ENCODE measurements at regions not wholly inside any gene's neighbourhood (a gene's known extent, or its start where the extent isn't known, plus 50 kb on each side); places are given as distances from the start of the nearest gene placed in this dataset.

DNA sequence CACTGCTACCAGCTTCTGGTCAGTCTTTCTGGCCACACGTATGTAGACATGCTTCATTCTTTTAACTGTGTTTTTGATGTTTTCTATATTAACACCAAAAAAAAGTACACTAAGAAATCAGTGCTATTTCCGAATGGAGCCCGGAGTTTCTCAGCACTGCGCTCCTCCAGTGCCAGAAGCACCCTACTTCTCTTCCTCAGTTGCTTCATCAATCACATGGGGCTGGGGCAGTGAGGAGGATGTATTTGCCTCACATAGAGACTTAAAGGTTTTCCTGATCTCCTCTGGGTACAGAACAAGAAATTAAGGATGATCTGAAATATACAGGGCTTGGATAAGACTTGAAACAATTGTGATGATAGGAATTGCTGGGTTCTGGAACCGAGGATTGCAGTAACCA lies 148.0 kb downstream of the ERCC6L2 start:
- Histone ChIP-seq H3K27ac (ENCODE audit: insufficient read depth in 1 of 2, low read depth in 1 of 2, low read length in 2 of 2, poor library complexity in 1 of 2, severe bottlenecking in 2 of 2) (no peak overlapping the region), H3K27me3 (replicated peaks in 2 of 5; ENCODE audit: control insufficient read depth in 4 of 5, insufficient read depth in 5 of 5, low read length in 4 of 5) (peaks cover 12 to 92% (median 47%) of the 10 kb centered on the region in 5 experiments)
- CTCF ChIA-PET, result no interaction called here

DNA sequence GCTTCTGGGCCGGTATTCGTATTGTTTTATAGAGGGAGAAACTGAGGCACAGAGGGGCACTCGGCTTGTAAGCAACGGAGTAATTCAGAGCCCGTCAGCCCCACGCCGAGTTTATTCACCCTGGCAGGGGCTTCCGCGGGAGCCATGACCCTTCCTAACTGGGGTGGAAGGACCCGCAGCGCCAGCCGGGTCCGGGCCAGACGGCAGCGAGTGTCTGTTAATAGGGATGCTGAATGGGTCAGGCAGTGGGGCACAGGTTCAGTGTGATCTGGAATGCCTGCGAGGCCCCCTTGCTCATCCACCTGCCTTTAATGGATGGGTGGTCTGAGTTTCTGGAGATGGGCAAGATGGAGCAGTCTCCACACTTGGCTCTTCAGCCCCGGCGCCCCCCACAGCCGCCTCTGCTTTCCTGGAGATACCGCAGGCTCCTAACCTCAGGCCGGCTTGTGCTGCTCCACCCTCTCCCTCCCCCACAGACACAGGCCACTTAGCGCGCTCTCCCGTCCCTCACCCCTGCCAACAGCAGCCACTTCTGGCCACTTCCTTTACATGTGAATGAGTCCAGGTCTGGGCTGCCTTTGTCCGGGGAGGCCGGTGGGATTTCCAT lies 147.1 kb downstream of the ERCC6L2 start:
- peaks cover 7 to 82% (median 37%) of the 10 kb centered on the region in 5 experiments for H3K27me3 ChIP-seq (replicated peaks in 2 of 5; ENCODE audit: control insufficient read depth in 4 of 5, insufficient read depth in 5 of 5, low read length in 4 of 5)
- ChIA-PET CTCF (no interaction called here), POLR2A (no interaction called here)
- H3K27ac ChIP-seq (ENCODE audit: insufficient read depth in 1 of 2, low read depth in 1 of 2, low read length in 2 of 2, poor library complexity in 1 of 2, severe bottlenecking in 2 of 2), result no peak overlapping the region
- peaks cover 2 to 36% (median 34%) of the 10 kb centered on the region in 4 experiments for H3K4me1 ChIP-seq (ENCODE audit: control extremely low read depth in 1 of 4, control insufficient read depth in 4 of 4, insufficient read depth in 4 of 4, low read length in 3 of 4)
- H3K4me3 ChIP-seq (ENCODE audit: control insufficient read depth in 1 of 7, extremely low read depth in 1 of 7, insufficient read depth in 4 of 7, low read depth in 2 of 7, low read length in 6 of 7), result peak overlapping the region in 5 of 7 experiments; percentile 26 to 80 (median 46)
- DNase-seq, result peak; percentile 25 to 79 (median 70)
- H3K36me3 ChIP-seq (ENCODE audit: control insufficient read depth in 4 of 4, insufficient read depth in 4 of 4, low read length in 3 of 4), result no peaks in the 10 kb centered on the region
- under 1% methylated on average over 24 of the region's 26 CpGs for WGBS (ENCODE audit: insufficient coverage)
- no peaks in the 10 kb centered on the region for H3K9me3 ChIP-seq (ENCODE audit: control extremely low read depth in 1 of 5, control insufficient read depth in 4 of 5, insufficient read depth in 2 of 5, low read depth in 1 of 5, low read length in 4 of 5)

More for the DNA sequence above, 148.0 kb downstream of the ERCC6L2 start:
- POLR2A ChIA-PET, result interaction anchor here (0.6 kb wide), 1 partner anchor 30 kb away, joined by 3 read pairs; no protein-coding TSS in a partner anchor
- Histone ChIP-seq H3K4me3 (ENCODE audit: control insufficient read depth in 1 of 7, extremely low read depth in 1 of 7, insufficient read depth in 4 of 7, low read depth in 2 of 7, low read length in 6 of 7) (no peak overlapping the region), H3K4me1 (ENCODE audit: control extremely low read depth in 1 of 4, control insufficient read depth in 4 of 4, insufficient read depth in 4 of 4, low read length in 3 of 4) (peaks cover 2 to 39% (median 37%) of the 10 kb centered on the region in 4 experiments), H3K36me3 (ENCODE audit: control insufficient read depth in 4 of 4, insufficient read depth in 4 of 4, low read length in 3 of 4) (no peaks in the 10 kb centered on the region), H3K9me3 (ENCODE audit: control extremely low read depth in 1 of 5, control insufficient read depth in 4 of 5, insufficient read depth in 2 of 5, low read depth in 1 of 5, low read length in 4 of 5) (no peaks in the 10 kb centered on the region)
- WGBS (ENCODE audit: insufficient coverage), result 100% methylated on average over 1 of the region's 5 CpGs
- no peak for DNase-seq

DNA sequence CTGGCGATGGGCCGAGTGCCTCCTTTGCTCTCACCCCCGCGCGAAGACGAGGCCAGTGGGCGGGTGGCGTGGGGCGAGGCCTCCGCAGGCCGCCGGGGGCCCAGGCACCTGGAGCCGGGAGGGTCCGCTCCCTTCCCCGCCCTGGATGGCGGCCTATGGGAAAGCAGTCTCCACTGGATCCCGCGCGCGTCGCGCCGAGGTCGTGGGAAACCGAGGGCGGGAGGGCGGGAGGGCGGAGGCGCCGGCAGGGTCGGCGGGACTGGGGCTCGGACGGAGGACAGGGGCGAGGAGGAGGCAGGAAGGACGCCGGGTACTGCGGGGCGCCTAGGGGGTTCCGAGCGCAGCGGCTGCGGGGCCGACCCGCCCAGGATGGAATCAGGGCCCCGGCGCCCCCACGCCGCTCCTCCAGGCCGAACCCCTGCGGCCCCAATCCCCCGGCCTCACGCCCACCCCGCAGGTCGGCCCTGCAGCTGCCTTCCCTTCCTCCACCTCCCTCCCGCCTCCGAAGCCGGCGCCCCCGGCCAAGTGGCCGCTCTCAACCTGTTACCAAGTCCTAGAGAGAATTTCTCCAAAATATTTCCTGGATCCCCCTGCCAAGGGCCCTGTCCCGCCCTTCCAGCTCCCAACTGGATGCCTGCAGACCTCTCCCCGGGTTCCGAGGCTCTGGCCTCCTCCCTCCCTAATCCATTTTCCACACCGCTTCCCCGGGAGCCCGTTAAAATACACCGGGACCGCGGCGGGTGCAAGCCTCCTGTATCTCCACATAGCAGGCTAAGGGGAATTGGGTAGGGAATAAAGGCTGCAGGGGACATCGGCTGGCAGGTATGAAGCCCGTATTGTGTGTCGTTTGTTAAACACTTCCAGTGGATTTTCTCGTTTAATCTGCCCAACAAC lies 146.3 kb downstream of the ERCC6L2 start:
- under 1% methylated on average over 48 of the region's 75 CpGs for WGBS (ENCODE audit: insufficient coverage)

DNA sequence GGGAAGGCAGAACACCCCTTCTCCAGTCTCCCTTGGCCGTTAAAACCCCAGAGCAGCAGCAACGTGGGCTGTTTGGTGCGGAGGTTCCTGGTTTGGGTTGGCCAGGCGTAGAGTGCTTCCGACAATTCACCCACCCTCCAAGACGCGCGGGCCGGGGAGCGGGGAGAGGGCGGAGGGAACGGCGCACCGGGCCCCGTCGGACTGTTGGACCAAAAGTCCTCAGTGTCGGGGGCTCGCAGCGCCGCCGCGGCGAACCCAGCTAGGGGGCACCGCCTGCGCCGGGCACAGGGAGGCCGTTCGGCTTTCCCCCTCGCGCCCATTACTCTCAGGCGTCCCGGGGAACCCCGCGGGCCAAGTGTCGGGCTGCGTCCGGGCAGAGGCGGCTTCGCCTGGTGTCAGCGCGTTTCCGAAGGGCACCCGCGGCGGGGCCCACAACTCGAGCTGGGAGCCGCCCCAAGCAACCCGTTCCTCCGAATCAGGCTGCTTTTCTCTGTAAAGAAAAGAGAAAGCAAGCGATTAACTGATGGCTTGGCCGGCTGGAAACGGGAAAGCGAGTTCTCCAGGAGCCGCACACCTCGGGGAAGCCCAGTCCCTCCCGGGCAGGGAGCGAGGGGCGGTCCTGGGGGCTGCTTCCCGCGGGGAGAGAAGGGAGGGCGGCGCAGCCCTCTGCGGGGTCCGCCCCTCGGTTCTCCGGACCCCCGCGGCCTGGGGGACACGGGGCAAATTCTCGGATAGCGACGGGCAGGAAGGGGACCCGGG lies 145.5 kb downstream of the ERCC6L2 start:
- ChIA-PET POLR2A (no interaction called here), CTCF (interaction anchor here (0.8 kb wide), 1 partner anchor 41 kb away, joined by 3 read pairs; no protein-coding TSS in a partner anchor)
- 0% methylated on average over 56 of the region's 73 CpGs for WGBS (ENCODE audit: insufficient coverage)
- DNase-seq, result peak; percentile 29 to 73 (median 64)
- Histone ChIP-seq H3K36me3 (ENCODE audit: control insufficient read depth in 4 of 4, insufficient read depth in 4 of 4, low read length in 3 of 4) (peaks cover 0 to 7% (median 3%) of the 10 kb centered on the region in 4 experiments), H3K4me1 (ENCODE audit: control extremely low read depth in 1 of 4, control insufficient read depth in 4 of 4, insufficient read depth in 4 of 4, low read length in 3 of 4) (peaks cover 2 to 33% (median 26%) of the 10 kb centered on the region in 4 experiments), H3K4me3 (ENCODE audit: control insufficient read depth in 1 of 7, extremely low read depth in 1 of 7, insufficient read depth in 4 of 7, low read depth in 2 of 7, low read length in 6 of 7) (peak overlapping the region; percentile 43 to 80 (median 63)), H3K9me3 (ENCODE audit: control extremely low read depth in 1 of 5, control insufficient read depth in 4 of 5, insufficient read depth in 2 of 5, low read depth in 1 of 5, low read length in 4 of 5) (no peaks in the 10 kb centered on the region), H3K27ac (ENCODE audit: insufficient read depth in 1 of 2, low read depth in 1 of 2, low read length in 2 of 2, poor library complexity in 1 of 2, severe bottlenecking in 2 of 2) (no peak overlapping the region), H3K27me3 (replicated peaks in 2 of 5; ENCODE audit: control insufficient read depth in 4 of 5, insufficient read depth in 5 of 5, low read length in 4 of 5) (peaks cover 7 to 66% (median 31%) of the 10 kb centered on the region in 5 experiments)

More for the DNA sequence above, 146.3 kb downstream of the ERCC6L2 start:
- peaks cover 7 to 75% (median 33%) of the 10 kb centered on the region in 5 experiments for H3K27me3 ChIP-seq (replicated peaks in 2 of 5; ENCODE audit: control insufficient read depth in 4 of 5, insufficient read depth in 5 of 5, low read length in 4 of 5)
- no peak overlapping the region for H3K27ac ChIP-seq (ENCODE audit: insufficient read depth in 1 of 2, low read depth in 1 of 2, low read length in 2 of 2, poor library complexity in 1 of 2, severe bottlenecking in 2 of 2)
- H3K4me1 ChIP-seq (ENCODE audit: control extremely low read depth in 1 of 4, control insufficient read depth in 4 of 4, insufficient read depth in 4 of 4, low read length in 3 of 4), result peaks cover 2 to 30% (median 27%) of the 10 kb centered on the region in 4 experiments
- peak in 1 of 3 donors; percentile 23 for DNase-seq
- peaks cover 0 to 7% (median 2%) of the 10 kb centered on the region in 4 experiments for H3K36me3 ChIP-seq (ENCODE audit: control insufficient read depth in 4 of 4, insufficient read depth in 4 of 4, low read length in 3 of 4)
- H3K4me3 ChIP-seq (ENCODE audit: control insufficient read depth in 1 of 7, extremely low read depth in 1 of 7, insufficient read depth in 4 of 7, low read depth in 2 of 7, low read length in 6 of 7), result peak overlapping the region; percentile 43 to 80 (median 63)
- ChIA-PET POLR2A (no interaction called here), CTCF (no interaction called here)
- no peaks in the 10 kb centered on the region for H3K9me3 ChIP-seq (ENCODE audit: control extremely low read depth in 1 of 5, control insufficient read depth in 4 of 5, insufficient read depth in 2 of 5, low read depth in 1 of 5, low read length in 4 of 5)

DNA sequence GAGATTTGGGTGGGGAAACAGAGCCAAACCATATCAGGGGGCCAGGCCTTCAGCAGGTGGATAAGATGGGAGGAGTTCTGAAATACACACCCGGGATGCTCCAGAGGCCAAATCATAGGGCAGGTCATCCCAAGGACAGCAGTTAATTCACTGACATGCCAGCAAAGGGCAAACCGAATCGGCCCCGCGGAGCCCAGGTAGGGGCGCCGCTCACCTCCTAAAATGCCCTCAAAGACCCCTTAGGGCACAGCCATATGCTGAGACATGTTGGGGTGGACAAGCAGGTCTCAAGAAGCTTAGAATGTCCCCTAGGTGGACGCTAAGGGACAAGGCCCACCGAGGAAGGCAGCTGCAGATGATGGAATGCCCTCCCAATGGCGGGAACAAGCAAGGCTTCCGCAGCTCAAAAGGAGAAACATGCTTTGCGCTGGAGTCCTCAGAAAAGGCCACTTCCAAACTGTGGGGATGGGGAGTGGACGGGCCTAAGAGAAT lies 144.9 kb downstream of the ERCC6L2 start:
- peaks cover 2 to 33% (median 26%) of the 10 kb centered on the region in 4 experiments for H3K4me1 ChIP-seq (ENCODE audit: control extremely low read depth in 1 of 4, control insufficient read depth in 4 of 4, insufficient read depth in 4 of 4, low read length in 3 of 4)
- no peak overlapping the region for H3K27ac ChIP-seq (ENCODE audit: insufficient read depth in 1 of 2, low read depth in 1 of 2, low read length in 2 of 2, poor library complexity in 1 of 2, severe bottlenecking in 2 of 2)
- H3K9me3 ChIP-seq (ENCODE audit: control extremely low read depth in 1 of 5, control insufficient read depth in 4 of 5, insufficient read depth in 2 of 5, low read depth in 1 of 5, low read length in 4 of 5), result no peaks in the 10 kb centered on the region
- DNase-seq, result no peak
- peaks cover 0 to 10% (median 3%) of the 10 kb centered on the region in 4 experiments for H3K36me3 ChIP-seq (ENCODE audit: control insufficient read depth in 4 of 4, insufficient read depth in 4 of 4, low read length in 3 of 4)
- 36% methylated on average over 8 of the region's 13 CpGs for WGBS (ENCODE audit: insufficient coverage)
- peak overlapping the region in 6 of 7 experiments; percentile 58 to 80 (median 68) for H3K4me3 ChIP-seq (ENCODE audit: control insufficient read depth in 1 of 7, extremely low read depth in 1 of 7, insufficient read depth in 4 of 7, low read depth in 2 of 7, low read length in 6 of 7)
- CTCF ChIA-PET, result interaction anchor here (0.8 to 1.6 kb wide), 2 partner anchors 9 to 41 kb away, joined by 3 read pairs; no protein-coding TSS in a partner anchor
- POLR2A ChIA-PET, result no interaction called here
- H3K27me3 ChIP-seq (replicated peaks in 2 of 5; ENCODE audit: control insufficient read depth in 4 of 5, insufficient read depth in 5 of 5, low read length in 4 of 5), result peaks cover 7 to 61% (median 26%) of the 10 kb centered on the region in 5 experiments
